ENCODE measurements at regions not wholly inside any gene's neighbourhood (a gene's known extent, or its start where the extent isn't known, plus 50 kb on each side); places are given as distances from the start of the nearest gene placed in this dataset.

GRCh38 chr6:84539122-84539856, 225.1 kb downstream of the TBX18 start:
- Histone ChIP-seq H2AFZ (ENCODE audit: low read length) (no peak overlapping the region), H3K4me1 (ENCODE audit: insufficient read depth, low read length) (no peaks in the 10 kb centered on the region), H3K9ac (ENCODE audit: insufficient read depth, low read depth, low read length) (no peak overlapping the region), H3K27ac (ENCODE audit: extremely low read length, insufficient read depth, low read length) (no peak overlapping the region), H4K20me1 (ENCODE audit: insufficient read depth, low read length) (no peaks in the 10 kb centered on the region), H3K79me2 (ENCODE audit: insufficient read depth, low read length) (no peaks in the 10 kb centered on the region), H3K27me3 (ENCODE audit: control insufficient read depth in 1 of 2, insufficient read depth in 2 of 2, low read length in 2 of 2) (no peaks in the 10 kb centered on the region), H3K4me3 (replicated peaks in 1 of 3; ENCODE audit: insufficient read depth in 1 of 3, low read depth in 2 of 3, low read length in 3 of 3) (no peak overlapping the region), H3K9me3 (ENCODE audit: low read length) (no peaks in the 10 kb centered on the region), H3K36me3 (replicated peaks in 1 of 2; ENCODE audit: control insufficient read depth in 1 of 2, insufficient read depth in 2 of 2, low read length in 2 of 2) (no peaks in the 10 kb centered on the region), H3K4me2 (ENCODE audit: low read depth, low read length) (no peak overlapping the region)
- BruUV-seq (replicated peaks): no TSS peak
- in situ Hi-C loops (cut with HindIII; ENCODE audit: extremely low pct_ligation_motif_present, low pct_unique_long_range_greater_than_20kb): no loop called here
- intact Hi-C loops (cut with micrococcal nuclease; ENCODE audit: unreplicated experiment): no loop called here
- CTCF ChIA-PET (ENCODE audit: low intra/inter-chr PET ratio, low total read pairs): no interaction called here
- POLR2A ChIA-PET: no interaction called here
- DNase-seq (ENCODE audit: low spot score): no peak
- 3% methylated on average over 4 of the region's 4 CpGs for WGBS (ENCODE audit: low lambda C conversion rate)
- no peak for FAIRE-seq
- no peak for ATAC-seq
- TF ChIP-seq ARHGAP35 (CRISPR knock-in tag; IDR thresholded peaks at IDR 0.05; ENCODE audit: borderline replicate concordance): no peak
- TF ChIP-seq NFATC3 (CRISPR knock-in tag; IDR thresholded peaks at IDR 0.05): no peak
- no peak for TF ChIP-seq HMG20A (CRISPR knock-in tag; IDR thresholded peaks at IDR 0.05; ENCODE audit: borderline replicate concordance)
- TF ChIP-seq ZNF556 (CRISPR knock-in tag; IDR thresholded peaks at IDR 0.05; ENCODE audit: borderline replicate concordance): no peak
- TF ChIP-seq ZNF292 (CRISPR knock-in tag; IDR thresholded peaks at IDR 0.05; ENCODE audit: borderline replicate concordance, low read depth): no peak

DNA sequence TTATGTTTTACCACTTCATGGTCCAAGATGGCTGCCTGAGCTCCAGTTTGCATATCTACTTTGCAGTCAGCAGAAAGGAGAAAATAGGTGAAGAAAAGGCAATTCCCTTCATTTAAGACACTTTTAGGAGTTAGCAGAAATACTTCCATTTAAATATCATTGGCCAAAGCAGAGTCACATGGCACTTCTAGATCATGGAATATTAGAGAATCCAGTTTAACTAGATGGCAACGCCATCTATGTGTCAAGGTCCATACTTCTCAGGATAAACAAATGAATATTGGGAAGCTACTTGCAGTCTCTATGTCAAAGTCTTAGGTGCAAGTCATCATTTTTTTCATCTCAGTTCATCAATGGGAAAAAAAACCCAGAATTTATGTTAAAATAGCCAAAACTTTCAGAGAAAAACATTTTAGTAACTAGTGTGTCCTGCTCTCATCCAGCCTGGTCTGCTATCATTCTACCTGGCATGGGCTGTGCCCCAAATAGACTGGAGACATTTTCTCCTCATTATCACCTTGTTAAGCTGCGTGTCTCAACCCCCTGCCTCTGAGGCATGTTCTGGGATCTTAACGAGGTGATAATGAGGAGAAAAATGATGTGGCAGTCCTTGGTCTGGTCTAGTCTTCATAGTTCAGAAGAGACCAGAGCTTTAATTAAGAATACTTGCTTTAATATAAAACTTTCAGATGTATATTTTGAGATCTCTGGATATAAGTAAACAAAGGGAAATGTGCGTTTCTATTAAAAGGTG, 227.3 kb downstream of the TBX18 start:
- CTCF ChIA-PET (ENCODE audit: low intra/inter-chr PET ratio, low total read pairs): no interaction called here
- FAIRE-seq: no peak
- TF ChIP-seq FOXM1 (CRISPR knock-in tag; IDR thresholded peaks at IDR 0.05) (no peak), CBX5 (CRISPR knock-in tag; IDR thresholded peaks at IDR 0.05; ENCODE audit: borderline replicate concordance) (no peak), ATF2 (CRISPR knock-in tag; IDR thresholded peaks at IDR 0.05) (no peak), PTBP1 (IDR thresholded peaks at IDR 0.05; ENCODE audit: low read depth, low read length, poor library complexity, severe bottlenecking) (no peak), PBX2 (CRISPR knock-in tag; IDR thresholded peaks at IDR 0.05) (no peak), ZNF607 (CRISPR knock-in tag; IDR thresholded peaks at IDR 0.05; ENCODE audit: borderline replicate concordance) (no peak)
- TF ChIP-seq, protein P1, sequence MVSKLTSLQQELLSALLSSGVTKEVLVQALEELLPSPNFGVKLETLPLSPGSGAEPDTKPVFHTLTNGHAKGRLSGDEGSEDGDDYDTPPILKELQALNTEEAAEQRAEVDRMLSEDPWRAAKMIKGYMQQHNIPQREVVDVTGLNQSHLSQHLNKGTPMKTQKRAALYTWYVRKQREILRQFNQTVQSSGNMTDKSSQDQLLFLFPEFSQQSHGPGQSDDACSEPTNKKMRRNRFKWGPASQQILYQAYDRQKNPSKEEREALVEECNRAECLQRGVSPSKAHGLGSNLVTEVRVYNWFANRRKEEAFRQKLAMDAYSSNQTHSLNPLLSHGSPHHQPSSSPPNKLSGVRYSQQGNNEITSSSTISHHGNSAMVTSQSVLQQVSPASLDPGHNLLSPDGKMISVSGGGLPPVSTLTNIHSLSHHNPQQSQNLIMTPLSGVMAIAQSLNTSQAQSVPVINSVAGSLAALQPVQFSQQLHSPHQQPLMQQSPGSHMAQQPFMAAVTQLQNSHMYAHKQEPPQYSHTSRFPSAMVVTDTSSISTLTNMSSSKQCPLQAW (CRISPR knock-in tag; IDR thresholded peaks at IDR 0.05): no peak

More for the DNA sequence above, 227.3 kb downstream of the TBX18 start:
- ATAC-seq: no peak
- in situ Hi-C loops (cut with HindIII; ENCODE audit: extremely low pct_ligation_motif_present, low pct_unique_long_range_greater_than_20kb) (no loop called here), intact Hi-C loops (cut with micrococcal nuclease; ENCODE audit: unreplicated experiment) (no loop called here)
- Histone ChIP-seq H3K9ac (ENCODE audit: insufficient read depth, low read depth, low read length) (no peak overlapping the region), H3K27ac (ENCODE audit: extremely low read length, insufficient read depth, low read length) (no peak overlapping the region), H4K20me1 (ENCODE audit: insufficient read depth, low read length) (no peaks in the 10 kb centered on the region), H3K4me2 (ENCODE audit: low read depth, low read length) (no peak overlapping the region), H3K36me3 (replicated peaks in 1 of 2; ENCODE audit: control insufficient read depth in 1 of 2, insufficient read depth in 2 of 2, low read length in 2 of 2) (no peaks in the 10 kb centered on the region), H3K27me3 (ENCODE audit: control insufficient read depth in 1 of 2, insufficient read depth in 2 of 2, low read length in 2 of 2) (no peaks in the 10 kb centered on the region), H3K4me1 (ENCODE audit: insufficient read depth, low read length) (no peaks in the 10 kb centered on the region), H3K4me3 (replicated peaks in 1 of 3; ENCODE audit: insufficient read depth in 1 of 3, low read depth in 2 of 3, low read length in 3 of 3) (no peak overlapping the region), H2AFZ (ENCODE audit: low read length) (no peak overlapping the region), H3K79me2 (ENCODE audit: insufficient read depth, low read length) (no peaks in the 10 kb centered on the region), H3K9me3 (ENCODE audit: low read length) (no peaks in the 10 kb centered on the region)
- 6% methylated on average over 4 of the region's 4 CpGs for WGBS (ENCODE audit: low lambda C conversion rate)
- POLR2A ChIA-PET: no interaction called here
- no peak for DNase-seq (ENCODE audit: low spot score)
- BruUV-seq (replicated peaks): no TSS peak
